ENCODE measurements at regions not wholly inside any gene's neighbourhood (a gene's known extent, or its start where the extent isn't known, plus 50 kb on each side); places are given as distances from the start of the nearest gene placed in this dataset.

- Histone ChIP-seq H3K56ac (replicated peaks; ENCODE audit: insufficient read length, low read depth, low read length) (no peak overlapping the region), H3K36me3 (ENCODE audit: control insufficient read depth in 2 of 4, insufficient read depth in 4 of 4, low read length in 3 of 4) (no peaks in the 10 kb centered on the region), H3K9me3 (ENCODE audit: insufficient read depth in 2 of 2, low read depth in 1 of 2, low read length in 1 of 2) (no peaks in the 10 kb centered on the region), H3K18ac (ENCODE audit: extremely low read depth, low read length) (no peak overlapping the region), H3K4me1 (replicated peaks in 1 of 4; ENCODE audit: control insufficient read depth in 3 of 4, insufficient read depth in 4 of 4, low read length in 3 of 4) (peaks cover 0 to 4% (median under 1%) of the 10 kb centered on the region in 4 experiments; a peak in 1 of 7 replicates), H2BK20ac (ENCODE audit: low read length) (no peak overlapping the region), H2AK5ac (ENCODE audit: low read depth, low read length) (no peak overlapping the region), H4K5ac (ENCODE audit: insufficient read length, low read depth, low read length) (no peak overlapping the region), H4K20me1 (replicated peaks in 1 of 2; ENCODE audit: control insufficient read depth in 1 of 2, insufficient read depth in 2 of 2, low read length in 2 of 2) (peaks cover 0 to 2% of the 10 kb centered on the region in 2 experiments), H4K91ac (replicated peaks; ENCODE audit: insufficient read length, low read length) (no peak overlapping the region), H2BK15ac (ENCODE audit: low read length) (no peak overlapping the region), H3K79me1 (ENCODE audit: low read depth, low read length) (no peaks in the 10 kb centered on the region), H3K27me3 (replicated peaks in 1 of 4; ENCODE audit: control insufficient read depth in 3 of 4, extremely low read depth in 1 of 4, insufficient read depth in 3 of 4, low read length in 3 of 4) (peaks cover 0 to 2% (median 0%) of the 10 kb centered on the region in 4 experiments; a peak in 4 of 7 replicates), H3K9ac (replicated peaks in 1 of 4; ENCODE audit: extremely low read depth in 1 of 4, low read depth in 3 of 4, low read length in 3 of 4) (no peak overlapping the region), H3K4me2 (ENCODE audit: insufficient read depth in 1 of 2, low read depth in 2 of 2, low read length in 2 of 2) (no peak overlapping the region), H3K23ac (ENCODE audit: insufficient read length) (no peak overlapping the region), H2BK120ac (replicated peaks; ENCODE audit: low read depth, low read length) (no peak overlapping the region), H3K14ac (ENCODE audit: insufficient read length) (no peak overlapping the region), H3K27ac (ENCODE audit: low read depth, low read length) (no peak overlapping the region), H3K23me2 (ENCODE audit: low read depth, low read length) (no peaks in the 10 kb centered on the region), H2BK12ac (ENCODE audit: low read depth, low read length) (no peak overlapping the region), H2BK5ac (ENCODE audit: low read depth, low read length) (no peak overlapping the region), H3K4me3 (ENCODE audit: extremely low read depth in 1 of 4, insufficient read depth in 2 of 4, low read depth in 3 of 4, low read length in 4 of 4) (no peak overlapping the region), H3K79me2 (ENCODE audit: control insufficient read depth in 1 of 2, insufficient read depth in 2 of 2, low read length in 2 of 2) (no peaks in the 10 kb centered on the region), H4K8ac (ENCODE audit: extremely low read depth, insufficient read depth, low read length) (no peak overlapping the region; the same call in 1 of the 2 replicates), H2AFZ (ENCODE audit: low read length) (no peak overlapping the region), H3K4ac (replicated peaks; ENCODE audit: insufficient read length, low read depth, low read length) (no peak overlapping the region)
- ChIA-PET POLR2A (ENCODE audit: partially characterized antibody) (interaction anchor here (0.6 kb wide), 1 partner anchor 9 kb away, joined by 3 read pairs; no protein-coding TSS in a partner anchor), CTCF (ENCODE audit: partially characterized antibody) (interaction anchor here (0.8 to 1.6 kb wide), 6 partner anchors 12 to 152 kb away, joined by 3 to 6 read pairs (median 4); no protein-coding TSS in a partner anchor)
- FAIRE-seq (no peak), DNase-seq (ENCODE audit: low read depth in 1 of 2, low spot score in 2 of 2) (no peak)
- WGBS, 2 experiments (ENCODE audit: extremely low coverage in 1 of 2, insufficient coverage in 1 of 2, insufficient read length in 1 of 2, insufficient replicate concordance in 2 of 2, low coverage in 1 of 2, low lambda C conversion rate in 2 of 2, missing lambda C conversion rate in 1 of 2) = 91% methylated on average over 9 of the region's 9 CpGs; no CpG with 5 or more reads in 1 of the 2 experiments
- no peak for TF ChIP-seq CHD1 (IDR thresholded peaks at IDR 0.05; ENCODE audit: low read depth, low read length)
- TF ChIP-seq YY1 (IDR thresholded peaks at IDR 0.05; ENCODE audit: low read depth, low read length) = no peak
- no peak for TF ChIP-seq SUZ12 (IDR thresholded peaks at IDR 0.05; ENCODE audit: low read length)
- TF ChIP-seq BACH1 (IDR thresholded peaks at IDR 0.05; ENCODE audit: low read length) = no peak
- TF ChIP-seq EZH2 (IDR thresholded peaks at IDR 0.05; ENCODE audit: low read depth, low read length, severe bottlenecking) = no peak
- no peak for TF ChIP-seq RNF2 (IDR thresholded peaks at IDR 0.05; ENCODE audit: borderline replicate concordance, low read depth, low read length, missing control alignments, poor library complexity, severe bottlenecking)
- TF ChIP-seq TBP (IDR thresholded peaks at IDR 0.05; ENCODE audit: low read depth, low read length) = no peak
These were observed 135.3 kb downstream of the ZNF467 start for GRCh38 chr7:149637911-149638565.

All from H1 (cell line).